HK-2 (cell line): ENCODE measurements at regions not wholly inside any gene's neighbourhood (a gene's known extent, or its start where the extent isn't known, plus 50 kb on each side); places are given as distances from the start of the nearest gene placed in this dataset.

Source experiments
- DNase-seq: peaks from one replicate; pipeline ENCODE4 v3.0.0-alpha.2; 2018; ENCODE audit not compliant: unreplicated experiment

DNA sequence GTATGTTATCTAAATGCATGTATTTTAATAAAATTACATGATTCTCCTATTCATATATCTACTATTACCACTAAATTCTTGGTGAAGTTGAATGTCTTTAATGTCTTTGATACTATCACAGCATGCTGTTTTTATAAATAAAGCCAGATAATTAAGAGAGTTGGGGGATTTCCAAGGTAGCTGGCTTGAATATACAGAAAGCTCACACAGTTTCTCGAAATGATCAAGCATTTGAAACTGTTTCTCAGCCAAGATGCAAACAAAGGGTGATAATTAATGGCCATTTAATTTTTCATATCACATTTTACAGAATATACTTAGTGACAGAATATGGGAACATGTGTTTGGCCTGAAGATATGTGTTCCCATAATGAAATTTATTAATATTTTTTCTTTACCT lies 145.6 kb upstream of the CDH12 start:
- no peak for DNase-seq

DNA sequence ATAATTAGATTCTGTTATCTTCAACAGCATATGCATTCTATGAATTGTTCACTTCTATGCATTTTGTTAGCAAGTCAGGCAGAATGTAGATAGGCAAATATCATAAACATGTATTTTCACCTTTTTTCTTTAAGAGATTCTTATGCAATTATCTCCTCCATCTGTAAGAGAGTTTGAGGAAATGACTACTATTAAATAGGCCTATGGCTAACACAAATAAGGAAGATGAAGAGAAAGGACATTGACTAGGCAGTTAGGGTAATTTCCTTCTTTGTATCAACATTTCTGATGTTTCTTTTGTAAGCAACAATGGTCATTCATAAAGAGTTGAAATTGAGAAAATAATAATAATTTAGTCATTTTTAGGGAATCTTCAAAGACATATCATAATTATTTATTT lies 145.2 kb upstream of the CDH12 start:
- no peak for DNase-seq

- DNase-seq = no peak
These were observed 135.8 kb upstream of the CDH12 start for GRCh38 chr5:22988937-22989336.

DNA sequence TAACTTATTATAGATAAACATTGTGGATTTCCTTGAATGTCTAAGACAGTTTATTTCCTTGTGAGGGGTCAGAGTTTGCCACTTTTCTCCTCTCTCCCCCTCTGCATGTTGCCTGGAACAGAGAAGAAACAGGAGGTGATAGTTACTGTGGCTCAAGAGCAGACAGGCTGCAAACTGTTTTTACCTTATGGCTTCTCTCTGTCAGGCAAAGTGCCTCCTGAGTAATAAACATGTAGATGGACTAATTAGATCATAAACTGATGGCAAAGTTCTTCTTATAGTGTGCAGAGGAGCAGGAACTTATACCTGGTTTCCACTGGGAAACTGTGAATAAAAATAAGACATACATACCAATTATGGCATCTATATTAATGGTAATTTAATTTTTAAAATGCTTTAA lies 133.1 kb upstream of the CDH12 start:
- no peak for DNase-seq

- no peak for DNase-seq
These were observed 132.3 kb upstream of the CDH12 start for GRCh38 chr5:22985446-22985845.

DNA sequence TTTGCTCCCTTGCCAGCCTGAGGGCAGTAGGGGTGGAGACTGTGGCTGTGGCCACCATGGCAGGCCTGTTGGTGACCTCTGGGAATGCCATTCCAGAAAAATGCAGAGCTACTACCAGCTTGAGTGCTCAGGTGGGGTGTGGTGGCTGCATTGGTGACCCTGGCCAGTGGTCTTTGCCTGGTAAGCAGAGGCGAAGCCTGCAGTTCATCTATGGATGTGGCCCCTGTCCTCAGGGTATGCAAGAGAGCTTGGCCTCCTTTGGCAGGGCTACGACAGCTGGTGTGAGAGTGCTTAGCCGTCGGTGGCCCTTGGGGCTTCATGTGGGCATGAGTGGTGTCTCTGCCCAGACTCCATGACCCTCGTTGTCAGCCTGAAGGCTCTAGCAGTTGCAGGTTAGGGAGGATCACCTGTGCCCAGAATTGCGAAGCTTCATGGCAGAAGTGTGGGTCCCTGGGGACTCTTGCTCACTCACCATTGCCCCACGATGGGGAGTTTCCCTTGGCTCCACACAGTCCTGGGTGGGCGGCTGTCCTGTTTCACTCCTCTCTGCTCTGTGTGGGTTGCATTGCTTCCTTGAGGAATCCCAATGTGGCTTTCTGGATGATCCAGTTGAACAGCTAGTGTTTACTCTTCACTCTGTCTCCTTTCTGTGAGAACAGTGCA lies 117.9 kb upstream of the CDH12 start:
- no peak for DNase-seq

- DNase-seq = no peak
These were observed 117.3 kb upstream of the CDH12 start for GRCh38 chr5:22970491-22970890.

DNA sequence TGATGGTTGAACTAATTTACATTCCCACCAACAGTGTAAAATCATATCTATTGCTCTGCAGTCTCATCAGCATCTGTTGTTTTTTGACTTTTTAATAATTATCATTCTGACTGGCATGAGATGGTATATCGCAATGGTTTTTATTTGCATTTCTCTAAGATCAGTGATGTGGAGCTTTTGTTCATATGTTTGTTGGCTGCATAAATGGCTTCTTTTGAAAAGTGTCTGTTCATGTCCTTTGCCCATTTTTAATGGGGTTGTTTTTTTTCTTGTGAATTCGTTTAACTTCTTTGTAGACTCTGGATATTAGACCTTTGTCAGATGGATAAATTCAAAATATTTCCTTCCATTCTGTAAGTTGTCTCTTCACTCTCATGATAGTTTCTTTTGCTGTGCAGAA lies 115.2 kb upstream of the CDH12 start:
- DNase-seq = no peak

DNA sequence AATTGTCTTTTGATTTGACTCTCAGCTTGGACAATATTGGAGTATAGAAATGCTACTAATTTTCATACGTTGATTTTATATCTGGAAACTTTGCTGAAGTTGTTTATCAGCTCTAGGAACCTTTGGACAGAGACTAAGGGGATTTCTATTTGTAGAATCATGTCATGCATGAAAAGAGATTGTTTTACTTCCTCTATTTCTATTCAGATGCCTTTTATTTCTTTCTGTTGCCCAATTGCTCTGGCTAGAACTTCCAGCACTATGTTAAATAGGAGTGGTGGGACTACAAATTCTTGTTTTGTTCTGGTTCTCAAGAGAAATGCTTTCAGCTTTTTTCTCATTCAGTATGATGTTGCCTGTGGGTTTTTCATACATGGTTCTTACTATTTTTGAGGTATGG lies 112.8 kb upstream of the CDH12 start:
- DNase-seq = no peak

DNA sequence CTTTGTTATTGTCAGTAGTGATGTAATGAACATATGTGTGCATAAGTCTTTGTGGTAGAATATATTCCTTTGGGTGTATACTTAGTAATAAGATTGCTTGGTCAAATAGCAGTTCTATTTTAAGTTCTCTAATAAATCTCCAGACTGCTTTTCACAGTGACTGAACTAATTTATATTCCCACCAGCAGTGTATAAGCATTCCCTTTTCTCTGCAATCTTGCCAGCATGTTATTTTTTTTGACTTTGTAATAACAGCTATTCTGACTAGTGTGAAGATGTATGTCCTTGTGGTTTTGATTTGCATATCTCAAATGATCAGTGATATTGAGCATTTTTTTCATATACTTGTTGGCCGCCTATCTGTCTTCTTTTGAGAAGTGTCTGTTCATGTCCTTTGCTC lies 111.5 kb upstream of the CDH12 start:
- DNase-seq = no peak

GRCh38 chr5:22958462-22959262 lies 105.5 kb upstream of the CDH12 start:
- DNase-seq = no peak

GRCh38 chr5:22947921-22948320 lies 94.8 kb upstream of the CDH12 start:
- DNase-seq = no peak

GRCh38 chr5:22938362-22938761 lies 85.2 kb upstream of the CDH12 start:
- no peak for DNase-seq

DNA sequence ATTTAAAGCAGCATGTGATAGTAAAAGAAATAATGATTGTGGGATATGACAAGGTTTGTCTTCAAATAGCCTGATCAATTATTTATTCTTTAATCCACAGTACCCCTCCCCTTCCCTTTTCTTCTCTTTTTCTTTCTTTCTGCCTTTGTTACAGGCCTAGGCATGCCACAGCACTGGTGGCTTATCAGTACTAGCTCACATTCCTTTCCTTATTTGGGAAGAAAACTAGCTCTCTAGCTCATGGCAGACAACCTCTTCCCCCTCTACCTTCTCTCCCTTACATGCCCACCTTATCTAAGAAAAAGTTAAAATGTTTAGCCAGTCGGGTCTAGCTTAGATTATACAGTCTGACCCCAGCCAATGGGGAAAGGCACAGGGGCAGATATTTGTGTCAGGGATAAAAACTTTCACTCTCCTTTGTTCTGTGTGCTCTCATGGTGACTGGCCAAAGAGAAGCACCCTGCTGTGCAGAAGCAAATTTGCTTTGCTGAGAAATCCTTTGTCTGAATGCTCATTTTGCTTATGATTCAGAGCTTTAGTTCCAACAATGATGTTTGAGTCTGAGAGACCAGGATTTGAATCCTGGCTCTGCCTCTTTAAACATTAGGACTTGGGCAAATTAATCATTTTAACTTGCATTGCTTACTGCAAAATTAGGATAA lies 75.8 kb upstream of the CDH12 start:
- no peak for DNase-seq

- no peak for DNase-seq
These were observed 73.4 kb upstream of the CDH12 start for GRCh38 chr5:22926574-22926973.

- DNase-seq = no peak
These were observed 65.4 kb upstream of the CDH12 start for GRCh38 chr5:22918511-22918910.

GRCh38 chr5:22916393-22916792 lies 63.2 kb upstream of the CDH12 start:
- DNase-seq = no peak

DNA sequence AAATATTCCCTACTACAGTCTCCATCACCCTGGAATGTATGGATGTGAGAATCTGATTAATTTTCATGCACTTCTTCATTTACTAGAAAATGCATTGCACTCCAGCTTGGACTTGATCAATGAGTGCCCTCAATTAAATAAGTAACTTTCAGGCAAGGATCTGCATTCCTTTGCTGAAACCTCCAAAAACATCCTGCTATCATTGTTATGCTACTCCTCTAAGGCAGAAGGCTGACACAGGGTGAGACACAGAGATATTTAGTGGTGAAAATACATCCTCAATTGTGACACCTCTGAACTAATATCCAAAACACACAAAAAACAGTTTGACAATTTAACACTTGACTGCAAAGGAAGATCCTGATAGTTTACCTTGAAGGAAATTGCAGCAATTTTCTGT lies 57.9 kb upstream of the CDH12 start:
- DNase-seq = no peak

DNA sequence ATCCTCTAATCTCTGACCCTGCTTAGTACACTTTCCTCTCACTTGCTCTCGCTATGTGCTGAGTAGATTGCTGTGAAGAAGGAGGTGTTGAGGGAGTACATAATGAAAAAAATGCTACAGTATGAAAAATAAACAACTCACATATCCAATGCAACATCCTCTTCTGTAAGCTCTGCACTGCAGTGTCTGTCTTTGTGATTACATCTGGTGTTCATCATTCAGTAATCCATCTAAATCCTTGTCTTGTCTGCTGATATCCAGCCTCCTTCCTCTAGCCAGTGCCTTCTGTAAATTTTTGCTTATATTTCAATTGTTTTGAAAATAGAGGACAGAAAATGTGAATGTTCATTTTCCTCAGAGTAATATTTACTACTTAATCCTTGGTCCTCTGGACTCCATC lies 57.4 kb upstream of the CDH12 start:
- no peak for DNase-seq

DNA sequence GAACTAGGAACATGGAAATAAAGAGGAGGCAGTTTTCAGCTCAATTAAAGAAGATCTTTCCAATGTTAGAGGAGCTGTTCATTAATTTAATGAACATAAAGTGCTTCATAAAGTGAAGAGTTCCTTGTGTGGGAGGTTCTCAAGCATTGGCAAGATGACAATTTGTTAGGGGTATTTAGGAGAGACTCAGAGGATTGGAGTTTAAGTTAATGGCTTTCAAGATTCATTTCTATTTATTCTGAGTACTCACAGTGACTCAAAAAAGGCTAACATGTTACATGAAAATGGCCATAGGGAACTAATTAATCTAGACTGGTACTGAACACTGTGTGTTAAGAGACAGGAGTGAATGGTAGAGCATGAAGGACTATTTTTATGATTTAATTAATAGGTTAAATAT lies 55.4 kb upstream of the CDH12 start:
- no peak for DNase-seq

DNA sequence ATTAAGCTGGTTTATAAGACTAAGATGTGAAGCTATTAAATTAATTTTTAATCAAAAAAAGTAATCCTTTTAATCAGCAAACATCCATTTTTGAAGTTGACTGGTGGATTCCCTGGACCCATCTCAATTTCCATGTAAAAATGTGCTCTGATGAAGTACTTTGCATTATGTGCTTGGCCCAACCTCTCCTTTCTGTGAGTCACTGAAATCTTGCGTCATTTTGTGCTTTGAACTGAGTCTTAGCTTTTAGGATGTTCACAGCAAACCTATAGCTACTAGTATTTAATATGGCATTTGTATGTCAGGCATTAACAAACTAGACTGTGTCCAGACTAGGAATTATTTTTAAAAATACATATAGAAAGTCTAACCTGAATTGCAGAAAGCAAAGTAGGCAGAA lies 55.0 kb upstream of the CDH12 start:
- DNase-seq = no peak
